T-helper 2 cell (primary cell): ENCODE measurements at regions not wholly inside any gene's neighbourhood (a gene's known extent, or its start where the extent isn't known, plus 50 kb on each side); places are given as distances from the start of the nearest gene placed in this dataset.

ENCODE experiments used
- DNase-seq, 5 experiments: peaks; one replicate each; pipeline versions ENCODE4 v3.0.0 to v3.0.0-alpha.2; 2012 to 2022

DNA sequence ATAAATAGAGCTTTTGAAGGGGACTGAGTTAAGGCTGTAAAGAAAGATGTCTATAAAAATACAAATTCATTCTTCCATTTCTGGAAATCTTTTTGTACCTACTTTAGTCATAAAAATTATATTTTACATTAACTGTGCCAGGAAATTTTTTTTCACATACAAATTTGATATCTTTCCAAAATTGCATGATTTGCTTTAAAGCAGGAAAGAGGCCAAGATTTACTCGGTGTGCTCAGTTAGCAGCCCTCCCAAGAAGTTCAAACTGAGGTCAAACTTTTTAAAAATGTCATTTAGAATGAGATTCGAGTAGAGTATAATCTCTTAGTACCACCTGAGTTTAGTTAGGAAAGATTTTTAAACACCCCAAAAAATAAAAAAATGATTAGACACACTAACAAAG is 173.2 kb upstream of the GRIP1 start:
- DNase-seq = no peak

DNA sequence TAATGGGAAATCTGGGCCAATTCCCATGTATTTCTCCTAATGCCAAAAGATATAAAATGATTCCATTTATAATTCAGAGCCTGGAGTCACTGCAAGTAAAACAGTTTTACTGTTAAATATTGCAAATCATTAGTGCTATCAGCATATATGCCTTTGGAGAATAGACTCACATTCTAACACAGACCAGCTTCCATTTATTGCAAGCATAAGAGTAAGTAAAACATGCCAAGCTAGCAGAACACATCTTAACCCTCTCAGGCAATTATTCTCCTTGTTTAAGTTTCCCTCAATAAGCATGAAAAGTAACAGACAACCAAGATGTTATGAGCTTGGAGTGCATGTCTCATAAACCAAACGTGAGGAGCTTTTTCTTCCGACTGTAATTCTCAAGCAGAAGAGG is 173.9 kb upstream of the GRIP1 start:
- DNase-seq = no peak

- DNase-seq = no peak
Measured at GRCh38 chr12:66859751-66860440, 181.0 kb upstream of the GRIP1 start.

GRCh38 chr12:66860752-66861750 is 182.2 kb upstream of the GRIP1 start:
- DNase-seq = peak; percentile 8 to 52 (median 23)

DNA sequence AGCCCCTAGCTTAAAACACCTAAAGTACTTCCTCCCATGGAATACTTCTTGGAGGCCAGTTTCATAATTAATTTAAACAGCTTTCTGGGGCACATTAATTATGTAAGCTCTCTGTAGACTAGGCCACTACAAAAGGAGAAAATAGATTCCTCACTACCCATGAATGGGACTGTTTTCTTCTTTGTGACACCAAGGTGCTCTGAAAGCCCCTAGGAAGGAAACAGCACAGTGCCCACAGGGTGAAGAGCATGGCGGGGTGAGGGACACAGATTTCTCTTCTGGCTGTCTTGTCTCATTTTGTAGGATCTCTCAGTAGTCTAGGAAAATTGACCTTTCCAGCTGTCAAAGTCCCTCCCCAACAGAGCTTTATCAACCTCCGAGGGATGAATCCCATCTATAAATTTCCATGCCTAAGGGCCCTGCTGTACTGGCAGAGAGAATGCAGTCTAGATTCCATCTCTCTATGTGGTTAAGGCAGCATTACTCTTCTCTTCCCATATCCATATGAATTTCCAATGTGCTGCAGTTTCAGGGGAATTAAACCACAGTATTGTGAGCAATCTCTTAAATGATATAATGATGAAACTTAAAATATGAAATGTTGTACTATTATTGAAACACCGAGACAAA is 183.6 kb upstream of the GRIP1 start:
- no peak for DNase-seq

- DNase-seq = no peak
Measured at GRCh38 chr12:66863276-66863675, 184.4 kb upstream of the GRIP1 start.

GRCh38 chr12:66877925-66878324 is 199.0 kb upstream of the GRIP1 start:
- no peak for DNase-seq

- DNase-seq = no peak
Measured at GRCh38 chr12:66879409-66879808, 200.5 kb upstream of the GRIP1 start.

- no peak for DNase-seq
Measured at GRCh38 chr12:66881386-66881785, 202.5 kb upstream of the GRIP1 start.

DNA sequence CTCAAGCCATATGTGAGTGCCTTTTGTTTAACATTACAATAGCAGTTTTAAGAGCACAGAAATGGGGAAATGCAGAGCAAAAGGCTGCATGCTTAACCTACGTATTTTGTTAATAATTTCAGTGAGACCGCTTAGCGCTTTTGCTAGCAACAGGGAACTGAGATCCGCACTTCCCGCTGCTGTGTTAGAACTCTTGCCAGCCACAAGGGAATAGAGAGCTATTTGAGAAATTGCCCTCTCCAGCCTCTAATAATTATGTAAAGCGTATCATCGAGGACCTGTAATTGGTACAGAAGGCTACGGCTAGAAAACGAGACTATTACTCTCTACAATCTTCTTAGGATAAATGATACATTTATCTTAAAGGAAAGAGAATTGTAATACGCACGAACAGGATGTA is 205.2 kb upstream of the GRIP1 start:
- no peak for DNase-seq

GRCh38 chr12:66885115-66885875 is 206.4 kb upstream of the GRIP1 start:
- DNase-seq = no peak

DNA sequence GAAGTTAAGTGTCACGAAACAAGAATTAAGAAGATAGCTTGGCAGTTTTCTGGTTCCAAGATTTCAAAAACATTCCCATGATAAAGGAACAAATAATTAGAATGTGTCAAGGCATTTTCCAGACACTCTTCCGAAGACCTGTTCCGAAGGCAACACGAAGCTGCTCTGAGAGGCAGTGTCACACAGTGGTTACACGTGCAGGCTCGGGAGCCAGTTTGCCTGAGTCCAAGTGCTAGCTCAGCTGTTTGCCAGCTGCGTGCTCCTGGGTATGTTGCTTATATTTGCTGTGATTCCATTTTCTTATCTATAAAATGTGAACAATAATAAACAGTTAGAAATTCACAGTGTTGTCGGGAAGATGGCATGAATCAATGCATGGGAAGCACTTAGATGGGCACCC is 217.9 kb upstream of the GRIP1 start:
- no peak for DNase-seq

- DNase-seq = no peak
Measured at GRCh38 chr12:66898700-66899469, 220.0 kb upstream of the GRIP1 start.

DNA sequence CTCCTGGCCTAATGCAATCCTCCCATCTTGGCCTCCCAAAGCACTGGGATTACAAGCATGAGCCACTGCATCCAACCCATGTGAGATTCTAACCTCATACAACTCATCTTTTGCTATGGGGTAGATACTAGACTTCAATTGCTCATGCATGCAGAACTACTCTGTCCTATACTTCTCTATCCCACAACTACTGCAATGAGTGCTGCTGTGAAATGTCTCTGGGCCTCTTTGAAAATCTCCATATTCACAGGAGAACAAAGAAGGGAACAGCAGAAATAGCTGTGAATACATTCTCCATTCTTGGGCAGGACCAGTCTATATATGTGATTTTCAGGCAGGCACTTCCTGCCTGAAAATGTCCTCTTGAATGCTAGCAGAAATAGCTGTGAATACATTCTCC is 220.7 kb upstream of the GRIP1 start:
- DNase-seq = no peak

DNA sequence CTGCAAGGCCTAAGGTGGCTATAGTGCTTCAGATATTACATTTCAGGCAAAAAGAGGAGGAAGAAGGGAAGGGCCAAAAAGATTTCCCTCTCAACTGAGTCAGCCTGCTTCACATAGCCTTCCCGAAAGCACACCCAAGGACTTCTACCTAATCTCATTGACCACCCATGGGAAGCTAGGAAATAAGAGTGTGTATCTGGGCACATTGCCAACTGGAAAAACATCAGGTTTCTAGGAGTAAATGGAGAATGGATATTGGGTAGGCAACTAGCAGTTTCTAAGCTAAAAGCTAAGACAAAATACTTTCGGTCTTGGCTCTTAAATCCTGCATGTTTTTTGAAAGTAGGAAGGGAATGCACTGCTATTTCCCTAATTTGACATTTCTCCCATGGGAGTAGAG is 221.7 kb upstream of the GRIP1 start:
- DNase-seq = no peak

DNA sequence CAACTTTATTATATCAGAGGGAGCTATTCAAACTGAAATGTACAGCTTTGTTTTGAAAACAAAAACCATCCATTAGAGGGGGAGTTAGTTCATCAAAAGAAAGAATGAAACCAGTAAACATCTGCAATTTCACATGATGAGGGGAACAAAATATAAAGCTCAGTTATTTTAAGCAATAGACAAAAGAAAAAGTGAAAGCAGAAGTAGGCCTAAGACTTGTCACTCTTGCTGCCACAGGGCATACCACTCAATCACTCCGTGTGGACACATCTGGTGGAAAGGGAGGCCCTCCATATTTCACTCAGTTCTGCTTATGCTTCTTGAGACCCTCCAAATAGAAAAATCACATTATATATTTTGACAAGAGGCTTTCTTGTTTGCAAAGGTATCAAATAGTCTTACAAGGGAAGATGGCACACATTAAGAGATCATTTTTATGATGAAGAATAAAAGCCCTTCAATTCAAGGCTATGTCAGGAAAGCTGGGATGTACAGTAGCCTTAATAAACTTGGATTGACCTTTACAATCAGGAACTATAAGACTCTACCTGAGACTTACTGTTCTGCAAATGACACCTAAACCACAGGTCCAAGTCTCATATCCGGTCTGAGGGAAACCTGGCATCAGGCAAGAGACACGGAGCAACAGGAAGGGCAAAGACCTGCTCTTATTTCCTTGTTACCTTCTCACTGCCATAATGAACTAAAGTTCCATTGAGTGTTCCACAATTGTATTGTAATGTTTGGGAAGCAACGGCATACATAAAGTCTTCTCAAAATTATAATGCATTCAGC is 222.5 kb upstream of the GRIP1 start:
- DNase-seq = peak in 2 of 5 experiments; percentile 0 to 4

DNA sequence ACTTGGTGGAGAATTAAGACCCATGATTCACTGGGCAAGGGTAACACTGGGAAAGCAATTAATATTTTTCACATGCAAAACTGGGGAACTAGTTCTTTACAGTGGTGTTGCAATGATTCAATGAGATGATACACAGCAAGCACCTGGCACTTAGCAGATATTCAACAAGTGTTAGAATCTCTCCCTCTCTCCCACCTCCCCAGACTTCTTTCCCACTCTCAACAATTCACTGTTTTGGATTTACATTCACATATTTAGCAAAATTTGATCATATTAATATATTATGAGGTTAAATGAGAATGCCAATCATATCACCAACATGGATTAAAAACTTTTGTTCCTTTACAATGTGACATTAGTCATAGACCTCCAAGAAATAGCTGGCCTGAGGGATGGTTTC is 223.1 kb upstream of the GRIP1 start:
- DNase-seq = no peak

DNA sequence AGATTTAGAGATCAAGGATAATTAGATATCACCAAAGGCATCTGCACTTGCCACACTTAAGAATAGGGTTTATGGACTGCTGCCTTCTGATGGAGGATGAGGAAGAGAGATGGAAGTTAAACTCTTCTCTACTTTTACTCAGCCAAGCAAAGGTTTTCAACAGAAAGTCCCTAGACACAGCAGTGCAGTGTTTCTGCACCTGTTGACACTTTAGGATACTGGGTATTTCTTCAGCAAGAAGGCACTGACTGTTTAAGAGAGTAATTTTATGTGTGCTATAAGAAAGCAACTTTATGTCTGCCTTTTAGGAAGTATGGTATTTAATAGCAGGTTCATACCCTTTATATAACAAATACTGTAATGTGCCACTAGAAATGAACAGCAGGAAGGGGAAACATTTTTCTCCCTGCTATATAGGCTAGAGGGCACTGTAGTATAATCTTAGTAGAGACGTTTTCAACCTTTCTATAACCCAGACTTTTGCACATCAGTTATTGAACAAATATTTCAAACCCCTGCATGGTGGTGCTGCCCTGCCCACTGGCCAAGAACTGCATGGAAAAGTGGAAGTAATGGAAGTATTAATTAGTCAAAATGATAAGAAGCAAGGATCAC is 225.0 kb upstream of the GRIP1 start:
- DNase-seq = no peak

- no peak for DNase-seq
Measured at GRCh38 chr12:66905201-66905600, 226.3 kb upstream of the GRIP1 start.

DNA sequence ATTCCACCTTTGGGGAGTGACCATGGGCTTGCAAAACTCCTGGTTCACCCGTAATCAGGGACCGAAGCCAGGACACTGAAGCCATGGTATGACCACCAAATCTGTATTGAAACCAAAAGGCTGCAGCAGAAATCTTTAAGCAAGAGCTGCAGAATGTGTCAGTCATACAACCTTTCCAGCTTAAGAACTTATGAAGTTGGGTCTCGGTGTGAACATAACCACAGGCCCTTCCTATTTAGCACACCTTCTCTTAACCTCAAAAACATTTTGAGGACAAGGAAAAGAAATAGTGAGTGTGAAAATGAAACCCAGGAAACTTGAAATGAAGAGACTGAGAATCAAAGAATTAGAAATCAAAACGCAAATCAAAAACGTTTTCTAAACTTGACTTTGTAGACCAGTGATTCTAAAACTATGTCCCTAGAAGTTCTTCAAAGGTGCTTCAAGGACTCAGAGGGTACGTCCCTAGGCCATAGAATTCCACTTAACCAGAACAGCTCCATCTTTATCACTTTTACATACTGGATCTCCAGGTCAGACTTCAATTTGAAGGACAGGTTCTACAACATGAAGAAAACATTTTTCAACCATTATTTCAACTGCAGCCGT is 231.6 kb upstream of the GRIP1 start:
- DNase-seq = peak in 1 of 5 experiments; percentile 6
